GM19372 (cell line): ENCODE measurements at regions not wholly inside any gene's neighbourhood (a gene's known extent, or its start where the extent isn't known, plus 50 kb on each side); places are given as distances from the start of the nearest gene placed in this dataset.

Experiments used
- ATAC-seq: cut with Tn5 transposase; IDR thresholded peaks from one replicate; pipeline ENCODE4 v1.9.1; 2021; ENCODE audit warnings: mild to moderate bottlenecking, low read depth, moderate library complexity; ENCODE audit not compliant: unreplicated experiment

DNA sequence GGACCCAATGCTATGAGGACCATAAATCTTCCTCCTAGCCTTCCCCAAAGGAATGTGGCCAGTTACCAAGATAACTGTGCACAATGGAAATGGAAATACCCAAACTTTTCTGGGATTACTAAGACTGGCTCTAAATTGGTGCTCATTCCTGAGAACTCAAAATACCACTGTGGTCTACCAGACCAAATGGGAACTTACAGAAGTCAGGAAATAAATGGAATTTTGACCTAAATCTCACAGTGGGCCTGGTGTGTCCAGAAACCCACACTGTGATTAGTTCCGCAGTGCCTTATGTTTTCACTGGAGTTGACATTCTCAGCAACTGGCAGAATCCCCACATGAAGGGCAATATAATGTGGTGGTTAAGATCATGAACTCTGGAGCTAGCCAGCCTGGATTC, 99.4 kb upstream of the ZC3H12C start:
- ATAC-seq = no peak

DNA sequence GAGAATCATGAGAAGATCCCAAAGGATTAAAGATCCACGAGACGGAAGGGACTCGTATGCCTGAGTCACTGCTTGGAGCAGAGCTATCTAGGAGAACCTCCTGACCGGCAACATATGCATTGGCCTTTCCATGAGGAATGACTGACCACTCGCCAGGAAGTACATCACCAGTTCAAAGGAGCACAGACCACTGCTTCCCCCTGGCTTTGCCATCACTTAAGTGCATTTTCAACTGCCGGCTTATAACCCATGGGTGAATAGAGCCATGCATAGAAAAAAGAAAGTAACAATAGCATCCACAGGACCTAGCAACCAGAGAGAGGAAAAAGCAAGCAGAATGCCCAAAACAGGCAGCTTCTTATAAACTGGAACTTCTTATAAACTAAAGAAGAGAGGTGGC, 98.3 kb upstream of the ZC3H12C start:
- no peak for ATAC-seq

GRCh38 chr11:109996060-109996459, 97.1 kb upstream of the ZC3H12C start:
- no peak for ATAC-seq

DNA sequence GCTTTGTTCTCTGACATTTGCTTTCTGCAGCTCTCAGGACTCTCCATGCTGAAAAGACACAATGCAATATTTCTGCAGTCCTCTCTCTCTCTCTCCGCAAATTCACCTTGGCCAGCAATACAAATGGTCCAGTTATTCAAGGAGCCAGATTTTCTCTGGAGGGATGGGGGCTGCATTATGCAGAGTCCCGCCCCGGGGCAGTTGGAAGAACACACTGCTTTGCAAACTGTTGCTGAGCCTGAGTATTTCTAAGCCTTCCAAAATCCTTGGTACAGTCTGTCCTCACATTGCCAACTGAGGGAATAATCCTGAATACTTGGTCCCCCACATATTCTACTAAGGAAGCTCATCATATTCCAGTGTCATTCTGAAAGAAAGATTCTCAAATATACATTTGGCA, 94.3 kb upstream of the ZC3H12C start:
- ATAC-seq = no peak

- peak; percentile 94 for ATAC-seq
Observed at GRCh38 chr11:110000031-110000502, 93.1 kb upstream of the ZC3H12C start.

DNA sequence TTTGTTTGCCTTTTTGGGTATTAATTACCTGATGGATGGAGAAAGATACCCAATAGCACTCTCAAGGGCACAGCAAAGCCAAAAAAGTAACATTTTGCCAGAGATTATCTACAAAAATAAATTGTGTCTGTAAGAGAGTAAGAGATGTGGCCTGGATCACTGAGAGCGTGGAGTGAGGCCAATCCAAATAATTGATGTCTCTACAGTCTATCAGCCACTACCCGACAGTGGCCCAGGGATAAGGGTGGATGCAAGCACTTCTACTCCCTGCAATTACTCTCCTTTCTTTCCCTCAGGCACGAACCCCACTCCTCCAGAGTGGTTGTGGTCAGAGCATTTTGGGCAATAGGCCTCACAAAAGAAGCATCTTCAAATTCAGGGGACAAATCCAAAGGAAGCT, 92.3 kb upstream of the ZC3H12C start:
- ATAC-seq = no peak

DNA sequence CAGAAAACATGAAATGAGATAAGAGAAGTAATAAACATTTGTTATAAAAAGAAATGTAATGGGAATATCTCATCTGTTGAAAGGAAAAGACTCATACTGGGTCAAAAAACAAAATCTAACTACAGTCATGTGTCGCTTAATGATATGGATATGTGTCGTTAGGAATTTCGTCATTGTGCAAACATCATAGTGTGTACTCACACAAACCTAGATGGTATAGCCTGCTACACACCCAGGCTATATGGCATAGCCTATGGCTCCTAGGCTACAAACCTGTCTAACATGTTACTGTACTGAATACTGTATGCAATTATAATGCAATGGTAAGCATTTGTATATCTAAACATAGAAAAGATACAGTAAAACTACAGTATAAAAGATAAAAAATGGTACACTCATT, 89.8 kb upstream of the ZC3H12C start:
- ATAC-seq = no peak

GRCh38 chr11:110011595-110011994, 81.6 kb upstream of the ZC3H12C start:
- no peak for ATAC-seq

GRCh38 chr11:110015695-110016094, 77.5 kb upstream of the ZC3H12C start:
- no peak for ATAC-seq

DNA sequence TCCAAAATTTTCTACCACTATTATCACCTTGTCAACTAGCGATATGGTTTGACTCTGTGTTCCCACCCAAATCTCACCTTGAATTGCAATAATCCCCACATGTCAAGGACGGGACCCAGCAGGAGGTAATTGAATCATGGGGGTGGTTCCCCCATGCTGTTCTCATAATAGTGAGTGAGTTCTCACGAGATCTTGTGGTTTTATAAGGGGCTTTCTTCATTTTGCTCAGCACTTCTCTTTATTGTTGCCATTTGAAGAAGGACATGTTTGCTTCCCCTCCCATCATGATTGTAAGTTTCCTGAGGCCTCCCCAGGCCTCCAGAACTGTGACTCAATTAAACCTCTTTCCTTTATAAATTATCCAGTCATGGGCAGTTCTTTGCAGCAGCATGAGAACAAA, 73.5 kb upstream of the ZC3H12C start:
- ATAC-seq = no peak

DNA sequence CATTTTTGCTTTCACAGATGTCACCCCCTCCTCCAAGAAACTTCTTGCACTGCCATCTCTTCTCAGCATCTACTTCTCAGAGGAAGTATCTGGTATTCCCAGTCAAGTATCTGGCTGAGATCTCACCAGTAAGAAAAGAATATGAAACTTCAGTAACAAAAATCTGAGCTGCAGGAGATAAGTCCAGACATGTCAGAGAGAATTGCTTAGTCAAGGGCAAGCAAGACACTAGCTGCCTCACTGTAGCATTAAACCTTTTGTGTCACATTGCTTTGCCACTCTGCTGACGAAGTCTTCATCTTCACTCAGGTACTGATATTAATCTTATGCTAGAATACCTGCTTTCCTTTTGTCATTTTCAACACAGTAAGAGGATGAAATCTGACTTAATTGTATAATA, 70.6 kb upstream of the ZC3H12C start:
- no peak for ATAC-seq

GRCh38 chr11:110023711-110024110, 69.5 kb upstream of the ZC3H12C start:
- no peak for ATAC-seq

DNA sequence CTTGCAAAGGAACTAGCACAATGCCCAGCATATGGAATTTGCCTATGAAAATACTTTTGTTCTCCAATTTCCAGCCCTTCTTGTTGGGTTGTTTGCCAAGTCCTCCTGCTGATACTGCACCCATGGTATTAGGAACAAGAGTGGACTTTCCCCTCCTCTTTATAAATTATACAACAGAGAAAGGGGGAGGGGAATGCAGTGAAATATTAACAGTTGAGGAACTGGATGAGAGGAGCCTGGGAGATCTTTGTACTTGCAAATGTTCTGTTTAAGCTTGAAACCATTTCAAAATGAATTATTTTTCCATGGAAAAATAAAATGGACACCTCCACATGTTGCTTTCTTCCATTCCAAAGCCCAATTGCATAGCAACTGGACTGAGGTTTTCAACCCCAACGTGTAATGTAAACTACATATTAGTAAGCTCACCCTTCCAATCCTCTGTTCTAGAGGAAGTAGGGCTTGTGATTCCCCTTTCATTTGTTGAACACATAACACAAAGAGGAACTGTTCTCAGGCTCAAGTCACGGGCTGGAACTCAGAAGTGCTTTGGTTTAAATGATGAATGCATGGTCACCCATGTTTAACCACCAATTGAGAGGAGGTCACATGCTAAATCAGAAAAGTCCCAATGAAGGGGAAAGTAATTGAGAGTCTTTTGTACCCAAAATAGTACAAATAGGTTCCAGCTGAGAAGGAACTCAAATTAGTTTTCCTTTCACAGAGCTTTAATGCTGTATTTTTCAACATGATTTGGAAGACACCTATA, 66.2 kb upstream of the ZC3H12C start:
- peak; percentile 91 for ATAC-seq

- no peak for ATAC-seq
Observed at GRCh38 chr11:110027627-110028371, 65.4 kb upstream of the ZC3H12C start.

DNA sequence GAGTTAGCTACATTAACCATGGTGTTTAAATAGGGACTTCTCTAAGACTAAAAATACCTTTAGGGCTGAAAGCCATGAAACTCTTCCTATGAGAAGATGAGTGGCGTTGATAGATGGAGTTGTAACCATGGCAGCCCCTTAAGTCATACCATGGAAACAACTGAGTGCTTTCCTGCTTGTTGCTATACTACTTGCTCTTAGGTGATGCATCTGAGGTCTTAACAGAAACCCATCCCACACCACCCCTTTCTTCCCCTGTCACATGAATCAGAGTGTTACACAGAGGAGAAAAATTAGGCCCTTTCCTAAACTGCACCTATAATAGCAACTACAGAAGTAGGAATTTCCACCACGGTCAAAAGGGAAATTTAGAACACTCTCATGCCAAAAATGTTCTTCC, 64.3 kb upstream of the ZC3H12C start:
- ATAC-seq = no peak

GRCh38 chr11:110029714-110030113, 63.5 kb upstream of the ZC3H12C start:
- no peak for ATAC-seq

GRCh38 chr11:110031171-110031570, 62.0 kb upstream of the ZC3H12C start:
- ATAC-seq = no peak

DNA sequence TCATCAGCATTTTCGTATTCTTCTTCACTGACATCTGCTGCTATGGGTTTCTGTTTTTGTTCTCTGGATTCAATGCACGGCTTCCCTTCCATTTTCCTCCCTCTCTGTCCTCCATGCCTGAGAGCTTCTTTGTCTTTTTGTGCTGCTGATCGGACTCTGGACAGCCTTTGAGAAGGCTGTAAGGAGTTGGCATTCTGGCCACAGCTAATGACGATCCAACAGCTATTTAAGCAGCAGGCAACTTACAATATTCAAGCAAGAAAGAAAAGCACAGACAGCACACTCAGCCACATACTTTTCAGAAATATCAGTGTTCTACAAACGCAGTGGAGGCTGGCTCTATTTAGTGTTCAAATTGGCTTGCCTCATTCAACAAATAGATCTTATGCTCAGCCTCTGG, 60.9 kb upstream of the ZC3H12C start:
- ATAC-seq = no peak

DNA sequence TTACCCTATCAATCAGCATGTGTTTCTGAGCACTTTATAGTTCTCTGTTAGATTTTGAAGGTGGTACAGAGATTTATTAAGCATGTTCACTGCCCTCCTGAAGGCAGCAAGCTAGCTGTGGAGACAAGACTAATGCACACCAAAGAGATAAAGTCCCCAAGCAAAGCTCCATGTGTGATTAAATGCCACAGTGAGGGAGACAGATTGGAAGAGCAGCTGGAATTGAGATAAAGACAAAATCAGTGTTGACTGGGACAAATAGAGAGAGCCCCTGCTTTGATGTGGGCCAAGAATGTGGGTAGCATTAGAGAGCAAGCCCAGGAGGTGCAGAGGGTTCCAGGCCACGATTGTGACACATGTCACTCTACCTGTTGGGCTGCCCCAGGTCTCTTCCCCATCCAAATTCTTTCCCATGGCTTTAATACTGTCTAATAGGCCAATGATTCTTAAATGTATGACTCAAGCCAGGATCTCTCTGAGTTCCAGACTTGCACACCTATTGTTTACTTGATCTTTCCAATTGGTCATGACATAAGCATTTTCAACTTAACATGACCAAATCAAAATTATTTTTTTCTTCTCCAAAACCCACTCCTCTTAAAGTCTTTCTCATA, 60.1 kb upstream of the ZC3H12C start:
- ATAC-seq = no peak

- no peak for ATAC-seq
Observed at GRCh38 chr11:110034806-110035205, 58.4 kb upstream of the ZC3H12C start.

DNA sequence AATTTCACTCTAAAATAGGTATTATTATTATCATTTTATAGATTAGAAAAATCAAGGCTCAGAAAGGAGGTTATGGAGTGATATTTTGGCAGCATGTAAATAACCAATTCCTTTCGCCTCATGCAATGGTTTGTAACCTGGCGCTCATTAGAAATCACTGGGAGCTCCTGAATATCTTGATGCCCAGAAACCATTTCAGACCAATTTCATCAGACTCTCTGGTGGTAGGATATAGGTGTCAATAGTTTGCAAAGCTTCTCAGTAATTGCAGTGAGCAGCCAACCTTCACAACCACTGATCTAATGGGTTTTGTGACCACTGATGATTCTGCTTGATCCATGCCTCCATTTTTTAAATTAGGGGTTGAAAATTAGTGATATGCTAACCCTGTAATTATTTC, 57.8 kb upstream of the ZC3H12C start:
- no peak for ATAC-seq

DNA sequence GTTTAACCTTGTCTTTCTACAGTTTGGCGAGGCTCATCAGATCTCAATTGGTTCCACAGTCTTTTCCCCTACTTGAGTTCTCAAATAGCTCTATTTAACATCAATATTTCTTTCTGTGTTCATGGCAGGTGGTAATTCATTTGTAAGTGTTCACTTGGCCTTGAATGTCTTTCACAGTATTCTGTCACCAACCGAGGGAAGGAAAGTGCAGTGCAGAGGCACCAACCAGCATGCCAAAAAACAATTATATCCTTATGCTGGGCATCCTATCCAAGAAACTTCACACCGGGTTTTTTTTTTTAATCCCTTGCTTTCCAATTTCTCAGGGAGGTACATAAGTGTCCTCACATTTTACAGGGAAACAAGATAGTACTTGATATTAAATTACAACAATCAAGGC, 55.0 kb upstream of the ZC3H12C start:
- no peak for ATAC-seq
